GM23338 (cell line): ENCODE measurements at regions not wholly inside any gene's neighbourhood (a gene's known extent, or its start where the extent isn't known, plus 50 kb on each side); places are given as distances from the start of the nearest gene placed in this dataset.

Experiments used
- ATAC-seq: fragments of 200-7000 bp; cut with Tn5 transposase; 3 replicates; pipeline ENCODE4 v1.9.1; 2020
- DNase-seq: peaks from one replicate; pipeline ENCODE4 v3.0.0-alpha.2; 2015; ENCODE audit warnings: low spot score
- H2AFZ ChIP-seq: fragments of 200-600 bp; sonication (generic); 2 replicates; pipeline ENCODE4 v1.8.0; 2016; ENCODE audit warnings: antibody characterized with exemption, mild to moderate bottlenecking, moderate library complexity
- H3F3A ChIP-seq: fragments of 200-600 bp; sonication (generic); replicated peaks from 2 replicates; pipeline ENCODE4 v1.8.0; 2017; ENCODE audit warnings: antibody characterized with exemption, mixed run types, low read depth
- H3K27ac ChIP-seq: fragments of 200-600 bp; sonication (generic); 2 replicates; pipeline ENCODE4 v1.6.1; 2016; ENCODE audit warnings: low read depth
- H3K27me3 ChIP-seq: fragments of 200-600 bp; sonication (generic); 2 replicates; pipeline ENCODE4 v1.8.0; 2016; ENCODE audit warnings: mild to moderate bottlenecking, mixed run types, moderate library complexity; ENCODE audit not compliant: insufficient read depth
- H3K36me3 ChIP-seq: fragments of 200-600 bp; sonication (generic); 2 replicates; pipeline ENCODE4 v1.8.0; 2016; ENCODE audit warnings: mild to moderate bottlenecking; ENCODE audit not compliant: insufficient read depth
- H3K4me1 ChIP-seq: fragments of 200-600 bp; sonication (generic); 2 replicates; pipeline ENCODE4 v1.8.0; 2016; ENCODE audit warnings: mild to moderate bottlenecking, moderate library complexity; ENCODE audit not compliant: insufficient read depth
- H3K4me2 ChIP-seq: fragments of 200-600 bp; sonication (generic); 2 replicates; pipeline ENCODE4 v1.7.1; 2017; ENCODE audit warnings: mixed run types
- H3K4me3 ChIP-seq: fragments of 200-600 bp; sonication (generic); 2 replicates; pipeline ENCODE4 v1.6.1; 2016; ENCODE audit warnings: mixed run types
- H3K79me2 ChIP-seq: fragments of 200-600 bp; sonication (generic); replicated peaks from 2 replicates; pipeline ENCODE4 v1.8.0; 2017; ENCODE audit warnings: mild to moderate bottlenecking; ENCODE audit not compliant: insufficient read depth
- H3K9me2 ChIP-seq: fragments of 200-600 bp; sonication (generic); 2 replicates; pipeline ENCODE4 v1.8.0; 2017; ENCODE audit not compliant: insufficient read depth
- H4K20me1 ChIP-seq: fragments of 200-600 bp; sonication (generic); replicated peaks from 2 replicates; pipeline ENCODE4 v1.8.0; 2017; ENCODE audit warnings: mild to moderate bottlenecking; ENCODE audit not compliant: insufficient read depth
- H3K27ac Mint-ChIP-seq: 2 replicates; pipeline ENCODE4 v1.8.0; 2020; ENCODE audit warnings: inconsistent platforms, mild to moderate bottlenecking, moderate library complexity, mixed read lengths
- H3K27me3 Mint-ChIP-seq: 3 replicates; pipeline ENCODE4 v1.8.0; 2022; ENCODE audit warnings: low read depth, mild to moderate bottlenecking, moderate library complexity, mixed read lengths, inconsistent platforms; ENCODE audit not compliant: insufficient read depth, poor library complexity
- H3K36me3 Mint-ChIP-seq: 3 replicates; pipeline ENCODE4 v1.8.0; 2021; ENCODE audit warnings: low read depth, mild to moderate bottlenecking, inconsistent platforms, moderate library complexity, mixed read lengths
- H3K4me1 Mint-ChIP-seq: 3 replicates; pipeline ENCODE4 v1.8.0; 2020; ENCODE audit warnings: mild to moderate bottlenecking, inconsistent platforms, mixed read lengths
- H3K4me3 Mint-ChIP-seq: 3 replicates; pipeline ENCODE4 v1.8.0; 2021; ENCODE audit warnings: moderate library complexity, mild to moderate bottlenecking, inconsistent platforms, mixed read lengths
- H3K9me3 Mint-ChIP-seq: 3 replicates; pipeline ENCODE4 v1.8.0; 2020; ENCODE audit warnings: moderate library complexity, mild to moderate bottlenecking, inconsistent platforms, mixed read lengths
- CREB1 ChIP-seq: fragments of 250-450 bp; sonication (Bioruptor Pico); IDR thresholded peaks from 2 replicates; pipeline ENCODE4 v1.5.0; 2020; ENCODE audit warnings: low read depth, mild to moderate bottlenecking, moderate library complexity
- CTCF ChIP-seq, 2 experiments: fragments of 200-600 bp in 1 of 2; sonication (generic) in 1 of 2; conservative IDR thresholded peaks; 2 replicates each; pipeline versions ENCODE4 v1.5.1 to v1.6.1; 2016 to 2017; ENCODE audit warnings: antibody characterized with exemption in 2 of 2, low read depth in 2 of 2, mild to moderate bottlenecking in 2 of 2, moderate library complexity in 1 of 2
- ETS1 ChIP-seq: IDR thresholded peaks from 2 replicates; pipeline ENCODE4 v1.6.1; 2016; ENCODE audit warnings: antibody characterized with exemption
- EZH2 ChIP-seq: fragments of 200-600 bp; sonication (generic); IDR thresholded peaks from one replicate; pipeline ENCODE4 v1.8.0; 2017; ENCODE audit warnings: antibody characterized with exemption, mild to moderate bottlenecking, low read depth; ENCODE audit not compliant: unreplicated experiment
- EZH2phosphoT487 ChIP-seq: fragments of 200-600 bp; sonication (generic); IDR thresholded peaks from one replicate; pipeline ENCODE4 v1.8.1; 2018; ENCODE audit warnings: antibody characterized with exemption; ENCODE audit not compliant: unreplicated experiment
- JUNB ChIP-seq: IDR thresholded peaks from one replicate; pipeline ENCODE4 v1.6.1; 2016; ENCODE audit warnings: antibody characterized with exemption; ENCODE audit not compliant: unreplicated experiment
- NANOG ChIP-seq: IDR thresholded peaks from 2 replicates; pipeline ENCODE4 v1.6.1; 2016; ENCODE audit warnings: antibody characterized with exemption, borderline replicate concordance
- POLR2AphosphoS5 ChIP-seq: IDR thresholded peaks from 2 replicates; pipeline ENCODE4 v1.6.1; 2016; ENCODE audit warnings: antibody characterized with exemption, low read depth
- REST ChIP-seq: IDR thresholded peaks from one replicate; pipeline ENCODE4 v1.6.1; 2018; ENCODE audit warnings: antibody characterized with exemption; ENCODE audit not compliant: unreplicated experiment
- STAT1 ChIP-seq: IDR thresholded peaks from one replicate; pipeline ENCODE4 v1.6.1; 2016; ENCODE audit warnings: antibody characterized with exemption; ENCODE audit not compliant: unreplicated experiment
- ZNF114 ChIP-seq: fragments of 250-450 bp; sonication (Bioruptor Pico); IDR thresholded peaks from 2 replicates; pipeline ENCODE4 v1.5.0; 2020; ENCODE audit warnings: mild to moderate bottlenecking, moderate library complexity
- ZNF331 ChIP-seq: fragments of 250-450 bp; sonication (Bioruptor Pico); IDR thresholded peaks from 2 replicates; pipeline ENCODE4 v1.5.0; 2020; ENCODE audit warnings: low read depth, mild to moderate bottlenecking, moderate library complexity

- TF ChIP-seq REST: no peak
- no peak for TF ChIP-seq ETS1
- TF ChIP-seq STAT1: no peak
- no peak for TF ChIP-seq POLR2AphosphoS5
- no peak for TF ChIP-seq JUNB
- no peak for TF ChIP-seq ZNF114 (CRISPR knock-in tag)
- TF ChIP-seq CREB1 (CRISPR knock-in tag): no peak
- no peak for TF ChIP-seq EZH2
- TF ChIP-seq NANOG: no peak
- no peak for TF ChIP-seq ZNF331
- TF ChIP-seq CTCF (conservative IDR thresholded peaks at IDR 0.05; ENCODE audit: low read depth in 2 of 2): no peak
- TF ChIP-seq EZH2phosphoT487: no peak
These were observed 183.3 kb upstream of the DCBLD2 start (continued) for GRCh38 chr3:99084826-99085225.

- DNase-seq (no peak), ATAC-seq (no peak)
- H2AFZ ChIP-seq: no peak overlapping the region
- no peak overlapping the region for H3K4me3 Mint-ChIP-seq
- H3F3A ChIP-seq: no peaks in the 10 kb centered on the region
- H3K4me2 ChIP-seq: no peak overlapping the region
- H3K79me2 ChIP-seq: no peaks in the 10 kb centered on the region
- no peaks in the 10 kb centered on the region for H3K27me3 ChIP-seq
- no peaks in the 10 kb centered on the region for H3K9me3 Mint-ChIP-seq
- no peaks in the 10 kb centered on the region for H4K20me1 ChIP-seq
- H3K4me1 Mint-ChIP-seq: peaks cover 13% of the 10 kb centered on the region
- H3K36me3 ChIP-seq: no peaks in the 10 kb centered on the region
- H3K9me2 ChIP-seq: no peaks in the 10 kb centered on the region
- H3K4me3 ChIP-seq: no peak overlapping the region
- H3K4me1 ChIP-seq: 0 out of 2 replicates have a peak, but pooled peaks cover 4% of the 10 kb centered on the region
- no peak overlapping the region for H3K27ac Mint-ChIP-seq
- H3K27ac ChIP-seq: no peak overlapping the region
- H3K27me3 Mint-ChIP-seq: no peaks in the 10 kb centered on the region
- no peaks in the 10 kb centered on the region for H3K36me3 Mint-ChIP-seq
- no peak for TF ChIP-seq JUNB
- no peak for TF ChIP-seq EZH2phosphoT487
- TF ChIP-seq NANOG: no peak
- TF ChIP-seq ZNF331: no peak
- TF ChIP-seq CREB1 (CRISPR knock-in tag): no peak
- no peak for TF ChIP-seq CTCF (conservative IDR thresholded peaks at IDR 0.05; ENCODE audit: low read depth in 2 of 2)
- TF ChIP-seq EZH2: no peak
- no peak for TF ChIP-seq POLR2AphosphoS5
These were observed 182.7 kb upstream of the DCBLD2 start for GRCh38 chr3:99084156-99084555.
